ENCODE measurements at regions not wholly inside any gene's neighbourhood (a gene's known extent, or its start where the extent isn't known, plus 50 kb on each side); places are given as distances from the start of the nearest gene placed in this dataset.

GRCh38 chr3:139281522-139282196, 62.2 kb upstream of the MRPS22 start:
- DNase-seq (ENCODE audit: low spot score) = no peak

GRCh38 chr3:139283301-139283700, 60.5 kb upstream of the MRPS22 start:
- no peak for DNase-seq (ENCODE audit: low spot score)

DNA sequence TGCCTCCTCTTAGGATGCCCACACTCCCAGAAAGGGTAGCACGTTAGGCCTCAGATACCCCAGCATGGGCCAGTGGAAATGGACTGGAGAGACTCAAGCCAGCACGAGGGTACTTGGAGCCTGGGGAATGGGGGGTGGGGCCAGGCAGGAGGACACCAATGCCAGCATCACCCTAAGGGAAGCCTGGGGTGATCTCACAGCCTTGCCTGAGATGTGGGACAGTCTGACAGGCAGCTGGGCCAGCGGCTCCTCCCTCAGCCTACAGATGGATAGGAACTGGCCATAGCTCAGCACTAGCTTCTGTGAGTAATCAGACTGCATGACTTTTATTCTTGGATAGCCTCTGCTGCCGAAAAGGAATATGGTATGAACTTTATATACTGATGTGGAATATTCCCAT, 59.6 kb upstream of the MRPS22 start:
- no peak for DNase-seq (ENCODE audit: low spot score)

DNA sequence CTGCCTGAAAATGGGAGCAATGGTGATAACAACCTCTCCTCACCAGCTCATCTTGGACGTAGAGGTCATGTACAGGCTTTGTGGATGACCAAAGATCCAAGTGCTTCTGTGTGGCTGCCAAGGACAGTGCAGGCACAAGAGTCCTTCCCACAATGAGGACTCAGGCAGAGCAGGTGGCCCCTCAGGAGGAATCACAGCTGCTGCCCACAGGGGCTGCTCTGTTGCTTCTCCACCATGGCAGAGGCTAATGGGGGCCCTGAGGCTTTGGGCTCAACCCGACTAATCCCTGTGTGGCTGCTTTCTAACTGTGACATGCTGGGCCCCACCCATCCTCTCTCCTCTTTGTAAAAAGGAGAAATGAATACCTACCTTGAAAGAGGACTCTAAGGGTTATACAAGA, 58.1 kb upstream of the MRPS22 start:
- DNase-seq (ENCODE audit: low spot score) = no peak

DNA sequence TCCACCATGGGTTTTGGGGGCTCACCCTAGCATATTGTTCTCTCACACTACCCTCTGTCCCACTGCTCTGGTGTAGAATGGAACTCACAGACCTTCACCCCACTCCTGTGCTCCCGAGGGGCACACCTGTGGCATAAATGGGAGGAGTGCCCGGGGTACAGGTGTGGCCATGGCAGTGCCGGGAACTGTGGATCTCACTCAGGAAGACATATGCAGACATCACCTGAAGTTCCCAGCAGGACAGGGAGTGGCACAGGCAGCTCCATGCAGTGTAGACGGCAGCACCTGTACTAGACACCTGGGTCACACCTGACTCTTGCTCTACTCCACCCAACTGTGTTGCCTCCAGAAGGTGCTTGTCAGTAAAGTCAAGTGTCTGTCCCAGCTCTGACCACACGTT, 57.6 kb upstream of the MRPS22 start:
- DNase-seq (ENCODE audit: low spot score) = no peak

GRCh38 chr3:139286825-139287224, 57.0 kb upstream of the MRPS22 start:
- DNase-seq (ENCODE audit: low spot score) = no peak

GRCh38 chr3:139287557-139287956, 56.3 kb upstream of the MRPS22 start:
- no peak for DNase-seq (ENCODE audit: low spot score)

DNA sequence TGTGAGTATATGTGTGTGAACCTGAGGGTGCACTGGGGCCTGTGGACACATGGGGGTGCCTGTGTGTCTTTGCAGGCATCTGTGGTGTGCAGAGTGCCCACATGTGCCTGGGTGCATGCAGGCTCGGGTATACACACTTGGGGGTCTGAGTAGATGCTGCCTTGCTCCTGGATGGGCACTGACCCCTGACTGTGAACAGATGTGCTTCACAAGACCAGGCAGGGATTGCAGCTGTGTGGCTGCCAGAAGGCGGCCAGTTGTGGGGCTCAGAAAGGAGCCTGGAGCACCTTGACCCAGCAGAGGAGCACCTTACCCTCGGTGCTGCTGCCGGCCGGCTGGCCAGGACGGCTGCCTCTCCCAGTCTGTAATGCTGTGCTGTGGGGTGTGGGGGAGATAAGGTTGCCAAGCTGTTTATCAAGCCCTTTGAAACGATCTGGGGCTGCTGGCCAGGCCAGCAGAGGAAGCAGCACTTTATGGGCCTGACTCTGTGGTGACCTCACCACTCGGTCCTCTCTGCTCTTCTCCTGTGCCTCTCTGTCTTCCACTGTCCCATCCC, 55.5 kb upstream of the MRPS22 start:
- no peak for DNase-seq (ENCODE audit: low spot score)

DNA sequence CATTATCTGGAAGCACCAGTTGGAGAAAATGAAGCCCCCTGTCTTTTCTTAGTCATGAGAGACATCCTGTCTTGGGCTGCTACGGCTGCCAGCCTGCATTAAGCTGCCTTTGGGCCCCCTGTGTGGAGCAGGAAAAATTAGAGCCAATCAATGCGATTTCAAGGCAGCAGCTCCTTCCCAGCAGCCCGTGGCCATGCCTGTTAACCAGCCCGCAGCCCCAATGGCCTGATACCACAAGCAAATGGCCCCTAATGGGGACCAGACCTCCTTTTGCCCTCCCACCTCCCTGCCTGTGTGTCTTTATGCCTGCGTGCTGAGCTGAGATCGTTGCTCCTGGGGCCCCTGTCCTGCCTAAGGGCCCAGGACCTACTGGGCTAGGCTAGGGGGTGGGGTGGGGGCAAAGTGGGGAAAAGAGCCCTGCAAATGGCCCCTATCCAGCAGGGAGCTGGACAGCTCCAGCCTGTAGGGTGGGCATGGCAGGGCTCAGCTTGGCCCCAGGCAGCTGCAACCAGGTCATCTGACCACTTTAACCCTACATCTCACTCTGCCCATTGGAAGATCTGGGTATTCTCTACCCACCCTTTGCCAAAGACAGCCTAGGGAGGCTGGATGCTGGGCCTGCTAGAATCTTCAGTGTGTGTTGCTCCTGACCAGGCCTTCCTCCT, 53.8 kb upstream of the MRPS22 start:
- no peak for DNase-seq (ENCODE audit: low spot score)

DNA sequence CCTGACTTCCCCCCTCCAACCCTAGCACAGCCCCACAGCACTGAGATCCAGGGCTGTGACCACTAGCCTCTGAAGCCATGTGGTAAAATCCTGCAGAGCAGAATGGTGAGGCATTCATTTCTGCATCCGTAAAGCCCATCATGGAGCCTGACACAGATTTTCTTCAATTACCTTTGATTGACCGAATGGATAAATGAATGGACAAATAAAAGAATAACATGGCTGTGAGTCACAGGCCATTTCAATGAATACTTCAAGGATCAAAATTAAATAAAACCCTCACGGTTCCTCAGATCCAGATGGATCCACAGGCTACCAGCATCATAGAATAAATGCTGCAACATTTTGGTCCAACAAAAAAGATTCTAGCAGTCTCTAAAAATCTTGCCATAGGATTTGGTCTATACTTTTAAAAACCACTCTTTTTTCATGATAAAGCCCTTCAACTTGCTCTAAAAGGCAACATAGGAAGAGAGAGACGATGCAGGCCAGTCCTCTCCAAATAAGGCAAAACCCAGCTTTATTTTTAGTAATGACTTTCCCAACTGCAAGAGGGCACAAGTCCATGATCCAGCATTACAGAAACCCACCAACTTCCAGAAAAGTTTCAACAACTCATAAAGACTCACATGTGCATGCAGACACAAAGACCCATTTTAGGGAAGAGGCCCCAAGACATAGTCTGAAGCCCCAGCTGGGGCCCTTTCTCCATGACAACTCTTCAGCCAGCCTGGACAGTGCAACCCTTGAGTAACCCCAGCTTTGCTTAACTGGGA, 52.4 kb upstream of the MRPS22 start:
- DNase-seq (ENCODE audit: low spot score) = no peak

- DNase-seq (ENCODE audit: low spot score) = no peak
Observed at GRCh38 chr3:139292192-139292591, 51.6 kb upstream of the MRPS22 start.

DNA sequence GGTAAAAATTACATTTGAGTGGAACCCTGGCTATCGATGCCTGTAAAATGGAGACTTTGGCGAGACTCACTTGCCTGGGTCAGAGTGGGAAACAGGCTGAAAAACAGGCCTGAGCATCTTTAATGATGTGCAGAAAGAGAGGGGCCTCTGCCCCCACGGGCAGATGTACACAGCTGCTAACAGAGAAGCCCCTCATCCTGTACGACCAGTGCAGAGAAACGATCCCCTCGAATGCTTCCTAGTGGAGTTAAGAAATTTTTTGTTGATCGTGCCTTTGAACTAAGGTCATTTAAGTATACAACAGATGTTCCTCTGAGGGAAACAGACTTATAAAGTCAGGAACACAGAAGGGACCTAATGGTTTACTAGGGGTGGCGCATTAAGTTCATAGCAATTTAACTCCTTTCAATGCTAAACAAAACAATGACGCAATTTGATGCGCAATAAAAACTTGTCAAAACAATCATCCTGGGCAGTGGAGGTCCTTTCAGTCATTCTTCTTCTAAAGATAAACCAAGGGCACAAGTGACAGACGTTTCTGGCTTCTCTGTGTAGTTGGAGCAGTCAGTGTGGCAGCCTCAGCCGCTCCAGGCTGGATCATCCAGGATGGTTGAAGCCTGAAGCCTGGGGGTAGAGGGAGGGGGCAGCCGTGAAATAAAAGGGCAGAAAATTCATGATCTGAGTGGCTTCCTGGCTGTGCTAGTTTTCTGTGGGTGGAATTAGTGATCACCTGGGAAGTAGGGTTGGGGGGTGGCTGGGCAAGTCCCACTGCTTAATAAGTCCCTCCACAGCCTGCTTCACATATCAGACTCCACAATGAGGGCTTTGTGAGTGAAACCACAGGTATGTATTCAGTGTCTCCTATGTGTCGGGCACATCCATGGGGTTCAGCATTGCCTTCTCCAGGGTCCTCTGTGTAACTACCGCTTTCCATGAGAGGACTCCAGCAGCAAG, 50.8 kb upstream of the MRPS22 start:
- no peak for DNase-seq (ENCODE audit: low spot score)

DNA sequence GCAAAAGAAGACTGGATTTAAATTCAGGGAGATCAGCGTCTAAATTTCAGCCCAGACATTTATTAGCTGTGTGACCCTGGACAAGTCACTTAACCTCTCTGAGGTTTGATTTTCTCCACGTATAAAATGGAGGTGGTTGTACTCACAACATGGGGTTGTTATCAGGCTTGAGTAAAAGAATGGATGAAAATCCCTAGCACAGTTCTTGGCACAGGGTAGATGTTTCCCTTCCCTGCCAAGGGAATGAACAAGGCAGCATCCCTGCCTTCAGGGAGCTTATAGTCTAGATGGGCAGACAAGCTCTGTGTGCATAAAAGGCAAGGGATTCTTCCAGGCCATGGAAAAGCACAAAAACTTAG, 50.2 kb upstream of the MRPS22 start:
- DNase-seq (ENCODE audit: low spot score) = no peak

Data from pons (tissue), 1 donor.